ENCODE measurements at regions not wholly inside any gene's neighbourhood (a gene's known extent, or its start where the extent isn't known, plus 50 kb on each side); places are given as distances from the start of the nearest gene placed in this dataset.

DNA sequence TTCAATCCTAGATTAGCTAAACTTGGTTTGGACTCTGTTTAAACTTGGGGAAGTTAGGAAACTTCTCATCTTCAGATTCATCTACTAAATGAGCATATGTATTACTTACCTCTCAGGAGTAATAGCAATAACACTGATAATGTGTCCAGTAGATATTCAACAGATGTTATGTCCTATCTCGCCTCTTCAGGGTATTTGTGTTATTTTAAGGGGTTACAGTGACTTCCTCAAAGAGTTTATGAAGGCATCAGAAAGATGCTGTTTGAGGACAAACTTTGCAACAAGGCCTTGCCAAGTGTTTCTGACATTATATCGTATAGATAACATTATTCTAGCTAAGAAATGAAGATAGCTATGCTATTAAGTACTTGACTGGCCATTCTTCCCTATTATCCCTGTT is 522.3 kb downstream of the IGSF11 start:
- Histone ChIP-seq H3K9me3 (no peaks in the 10 kb centered on the region), H3K27ac (no peak overlapping the region), H3K4me3 (no peak overlapping the region), H3K27me3 (no peaks in the 10 kb centered on the region), H3K4me1 (no peaks in the 10 kb centered on the region), H3K36me3 (no peaks in the 10 kb centered on the region), H3K9ac (ENCODE audit: low read depth in 2 of 2, low read length in 2 of 2) (no peak overlapping the region)
- TF ChIP-seq, protein P1, sequence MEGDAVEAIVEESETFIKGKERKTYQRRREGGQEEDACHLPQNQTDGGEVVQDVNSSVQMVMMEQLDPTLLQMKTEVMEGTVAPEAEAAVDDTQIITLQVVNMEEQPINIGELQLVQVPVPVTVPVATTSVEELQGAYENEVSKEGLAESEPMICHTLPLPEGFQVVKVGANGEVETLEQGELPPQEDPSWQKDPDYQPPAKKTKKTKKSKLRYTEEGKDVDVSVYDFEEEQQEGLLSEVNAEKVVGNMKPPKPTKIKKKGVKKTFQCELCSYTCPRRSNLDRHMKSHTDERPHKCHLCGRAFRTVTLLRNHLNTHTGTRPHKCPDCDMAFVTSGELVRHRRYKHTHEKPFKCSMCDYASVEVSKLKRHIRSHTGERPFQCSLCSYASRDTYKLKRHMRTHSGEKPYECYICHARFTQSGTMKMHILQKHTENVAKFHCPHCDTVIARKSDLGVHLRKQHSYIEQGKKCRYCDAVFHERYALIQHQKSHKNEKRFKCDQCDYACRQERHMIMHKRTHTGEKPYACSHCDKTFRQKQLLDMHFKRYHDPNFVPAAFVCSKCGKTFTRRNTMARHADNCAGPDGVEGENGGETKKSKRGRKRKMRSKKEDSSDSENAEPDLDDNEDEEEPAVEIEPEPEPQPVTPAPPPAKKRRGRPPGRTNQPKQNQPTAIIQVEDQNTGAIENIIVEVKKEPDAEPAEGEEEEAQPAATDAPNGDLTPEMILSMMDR (IDR thresholded peaks at IDR 0.05) = no peak
- intact Hi-C loops (cut with DNase I) = no loop called here
- DNase-seq = no peak

DNA sequence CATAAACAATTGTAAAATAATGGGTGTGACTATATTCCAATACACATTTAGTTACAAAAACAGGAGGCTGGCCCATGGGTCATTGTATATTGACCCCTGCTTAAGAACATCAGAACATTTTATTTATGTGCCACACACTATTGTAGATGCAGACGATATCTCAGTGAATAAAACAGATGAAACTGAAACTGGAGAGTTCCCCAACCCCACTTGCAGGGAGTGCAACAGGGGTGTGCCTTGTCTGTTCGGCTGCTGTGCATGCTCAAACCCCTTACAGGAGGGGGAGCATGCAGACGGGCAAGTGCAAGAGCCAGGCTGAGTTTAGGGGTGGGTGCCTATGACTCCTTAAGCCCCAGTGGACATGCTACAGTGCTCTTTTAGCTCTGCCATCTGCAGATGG is 509.6 kb downstream of the IGSF11 start:
- no peak overlapping the region for H3K27ac ChIP-seq
- no peak overlapping the region for H3K9ac ChIP-seq (ENCODE audit: low read depth in 2 of 2, low read length in 2 of 2)
- no peak overlapping the region for H3K4me3 ChIP-seq
- no peaks in the 10 kb centered on the region for H3K36me3 ChIP-seq
- H3K9me3 ChIP-seq = no peaks in the 10 kb centered on the region
- TF ChIP-seq, protein P1 (IDR thresholded peaks at IDR 0.05) = no peak
- no peak for DNase-seq
- no peaks in the 10 kb centered on the region for H3K4me1 ChIP-seq
- H3K27me3 ChIP-seq = no peaks in the 10 kb centered on the region
- intact Hi-C loops (cut with DNase I) = no loop called here

DNA sequence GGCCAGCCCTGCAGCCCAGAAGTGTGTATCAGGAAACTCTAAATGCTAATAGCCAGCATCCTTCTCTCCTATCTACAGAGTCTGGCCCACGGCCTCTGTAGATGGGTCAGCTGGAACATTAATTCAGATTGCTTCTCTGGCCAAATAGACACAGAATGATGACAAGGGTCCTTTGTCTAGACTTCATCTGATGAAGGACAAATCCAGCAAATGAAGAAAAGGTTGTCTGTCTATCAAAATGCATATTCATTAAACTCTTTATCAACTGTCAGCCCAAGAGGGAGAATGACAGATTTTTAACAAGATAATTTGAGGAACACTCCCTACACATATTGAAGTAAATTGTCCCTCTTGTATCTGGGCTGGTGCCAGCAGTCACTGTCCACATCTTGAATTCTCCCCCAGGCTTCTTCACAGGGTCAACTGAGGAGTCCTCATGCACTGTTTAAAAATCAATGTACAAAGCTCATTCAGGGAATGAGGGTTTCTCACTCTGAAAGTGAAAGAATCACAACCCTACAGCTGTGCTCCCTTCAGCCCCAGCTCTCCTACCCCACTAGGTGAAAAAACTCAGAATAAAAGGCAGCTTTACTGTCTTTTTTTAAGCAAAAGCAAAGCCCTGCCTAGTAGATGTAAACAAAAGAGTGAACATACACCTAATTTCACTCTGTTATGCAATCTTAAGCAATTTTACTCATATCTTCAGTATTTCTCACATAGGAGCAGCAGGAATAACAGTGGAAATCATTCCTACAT is 507.7 kb downstream of the IGSF11 start:
- Histone ChIP-seq H3K27ac (no peak overlapping the region), H3K9me3 (no peaks in the 10 kb centered on the region), H3K27me3 (no peaks in the 10 kb centered on the region), H3K36me3 (no peaks in the 10 kb centered on the region), H3K4me1 (no peaks in the 10 kb centered on the region), H3K9ac (ENCODE audit: low read depth in 2 of 2, low read length in 2 of 2) (no peak overlapping the region), H3K4me3 (no peak overlapping the region)
- TF ChIP-seq, protein P1 (IDR thresholded peaks at IDR 0.05) = no peak
- DNase-seq = no peak
- intact Hi-C loops (cut with DNase I) = no loop called here

DNA sequence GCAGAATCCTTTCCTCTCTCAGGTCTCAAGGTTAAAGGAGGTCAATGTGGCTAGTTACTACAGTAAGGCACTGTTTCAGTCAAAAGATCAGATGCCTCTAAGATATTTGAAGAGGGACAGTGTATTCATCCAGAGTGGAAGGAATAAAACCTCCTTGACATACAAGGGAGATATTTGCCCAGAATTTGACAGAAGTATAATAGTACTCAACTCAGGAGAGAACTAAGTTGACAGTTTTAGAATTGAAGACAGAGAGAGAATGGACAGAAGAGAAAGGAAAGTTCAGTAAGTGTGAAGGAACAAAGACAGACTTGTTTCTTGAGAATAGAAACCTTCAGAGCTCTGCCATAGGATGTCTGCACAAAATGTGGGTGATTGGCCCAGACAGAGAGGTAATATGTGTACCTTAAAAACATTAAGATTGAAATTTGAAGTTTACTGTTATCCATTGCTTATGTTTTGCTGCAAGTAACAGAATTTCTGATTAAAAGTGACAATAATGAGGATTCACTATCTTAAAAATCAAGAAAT is 507.1 kb downstream of the IGSF11 start:
- H3K9me3 ChIP-seq = no peaks in the 10 kb centered on the region
- no peak overlapping the region for H3K9ac ChIP-seq (ENCODE audit: low read depth in 2 of 2, low read length in 2 of 2)
- H3K36me3 ChIP-seq = no peaks in the 10 kb centered on the region
- TF ChIP-seq, protein P1 (IDR thresholded peaks at IDR 0.05) = no peak
- intact Hi-C loops (cut with DNase I) = no loop called here
- no peaks in the 10 kb centered on the region for H3K4me1 ChIP-seq
- H3K4me3 ChIP-seq = no peak overlapping the region
- H3K27ac ChIP-seq = no peak overlapping the region
- H3K27me3 ChIP-seq = no peaks in the 10 kb centered on the region
- DNase-seq = no peak

DNA sequence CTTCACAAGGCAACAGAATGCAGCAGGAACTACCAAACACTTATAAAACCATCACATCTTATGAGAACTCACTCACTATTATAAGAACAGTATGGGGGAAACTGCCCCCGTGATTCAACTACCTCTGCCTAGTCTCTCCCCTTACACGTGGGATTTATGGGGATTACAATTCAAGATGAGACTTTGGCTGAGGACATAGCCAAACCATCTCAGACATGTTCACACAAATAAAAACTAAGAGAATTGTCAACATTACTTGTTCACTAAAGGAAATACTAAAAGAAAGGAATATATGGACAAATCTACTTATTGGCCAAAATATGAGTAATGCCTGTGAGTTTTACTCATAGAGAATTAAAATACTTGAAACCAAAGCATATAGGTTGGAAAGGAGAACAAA is 505.1 kb downstream of the IGSF11 start:
- no peak for DNase-seq
- Histone ChIP-seq H3K27me3 (no peaks in the 10 kb centered on the region), H3K9ac (ENCODE audit: low read depth in 2 of 2, low read length in 2 of 2) (no peak overlapping the region), H3K9me3 (no peaks in the 10 kb centered on the region), H3K36me3 (no peaks in the 10 kb centered on the region), H3K27ac (no peak overlapping the region), H3K4me1 (no peaks in the 10 kb centered on the region), H3K4me3 (no peak overlapping the region)
- intact Hi-C loops (cut with DNase I) = no loop called here
- TF ChIP-seq, protein P1 (IDR thresholded peaks at IDR 0.05) = no peak

Measured in colonic mucosa (tissue), 4 donors.